CD14-positive monocyte (primary cell): ENCODE measurements at regions not wholly inside any gene's neighbourhood (a gene's known extent, or its start where the extent isn't known, plus 50 kb on each side); places are given as distances from the start of the nearest gene placed in this dataset.

Experiments
- DNase-seq, 3 donors: peaks; one replicate each; pipeline ENCODE4 v3.0.0-alpha.2; 2011 to 2022
- H2AFZ ChIP-seq: 2 replicates; pipeline ENCODE4 v1.6.0; 2012; ENCODE audit warnings: mild to moderate bottlenecking, low read depth, low read length, inconsistent platforms; ENCODE audit not compliant: insufficient read depth, poor library complexity, severe bottlenecking
- H3K27ac ChIP-seq, 2 donors: 1 replicate in 1 of 2; 2 replicates in 1 of 2; pipeline ENCODE4 v1.5.1; 2012 to 2013; ENCODE audit warnings: low read length in 2 of 2, control low read depth in 1 of 2, inconsistent platforms in 1 of 2, low read depth in 1 of 2, mild to moderate bottlenecking in 1 of 2
- H3K27me3 ChIP-seq, 2 donors: one replicate each; pipeline versions ENCODE4 v1.6.0 to v1.6.1; 2011 to 2013; ENCODE audit warnings: low read length in 2 of 2; ENCODE audit not compliant: control insufficient read depth in 2 of 2, insufficient read depth in 2 of 2
- H3K36me3 ChIP-seq, 2 donors: replicated peaks in 1 of 2; 1 replicate in 1 of 2; 2 replicates in 1 of 2; pipeline versions ENCODE4 v1.5.1 to v1.6.1; 2012 to 2013; ENCODE audit warnings: low read length in 2 of 2, control low read depth in 1 of 2, inconsistent platforms in 1 of 2, mild to moderate bottlenecking in 1 of 2; ENCODE audit not compliant: insufficient read depth in 2 of 2, control insufficient read depth in 1 of 2
- H3K4me1 ChIP-seq, 2 donors: 1 replicate in 1 of 2; 2 replicates in 1 of 2; pipeline versions ENCODE4 v1.5.1 to v1.6.1; 2012 to 2013; ENCODE audit warnings: low read length in 2 of 2, control low read depth in 1 of 2, inconsistent platforms in 1 of 2, mild to moderate bottlenecking in 1 of 2, moderate library complexity in 1 of 2; ENCODE audit not compliant: insufficient read depth in 2 of 2, control insufficient read depth in 1 of 2
- H3K4me2 ChIP-seq: replicated peaks from 2 replicates; pipeline ENCODE3; 2012; ENCODE audit warnings: low read length, moderate library complexity, mild to moderate bottlenecking; ENCODE audit not compliant: poor library complexity, severe bottlenecking; ENCODE audit errors: extremely low read depth
- H3K4me3 ChIP-seq, 3 experiments: fragments of 200-600 bp in 1 of 3; sonication (generic) in 1 of 3; replicated peaks in 1 of 3; 1 replicate in 2 of 3; 2 replicates in 1 of 3; pipeline ENCODE4 v1.5.1; 2011 to 2013; ENCODE audit warnings: low read length in 3 of 3, mild to moderate bottlenecking in 3 of 3, control low read depth in 2 of 3, low read depth in 2 of 3, inconsistent platforms in 1 of 3, moderate library complexity in 1 of 3
- H3K79me2 ChIP-seq: 2 replicates; pipeline ENCODE4 v1.6.0; 2012; ENCODE audit warnings: mild to moderate bottlenecking, control low read depth, inconsistent platforms, low read length, moderate library complexity; ENCODE audit not compliant: insufficient read depth
- H3K9ac ChIP-seq: 2 replicates; pipeline ENCODE4 v1.6.0; 2017; ENCODE audit warnings: low read length, mild to moderate bottlenecking; ENCODE audit not compliant: insufficient read depth, poor library complexity, severe bottlenecking
- H3K9me3 ChIP-seq, 2 donors: replicated peaks in 1 of 2; 1 replicate in 1 of 2; 2 replicates in 1 of 2; pipeline versions ENCODE4 v1.5.1 to v1.6.1; 2012 to 2013; ENCODE audit warnings: low read length in 2 of 2, control low read depth in 1 of 2; ENCODE audit not compliant: control insufficient read depth in 1 of 2, insufficient read depth in 1 of 2
- H4K20me1 ChIP-seq: 2 replicates; pipeline ENCODE4 v1.6.0; 2012; ENCODE audit warnings: mild to moderate bottlenecking, low read length, control low read depth, moderate library complexity; ENCODE audit not compliant: insufficient read depth
- H3K27ac Mint-ChIP-seq, 7 donors: one replicate each; pipeline ENCODE4 v1.8.0; 2020; ENCODE audit warnings: mild to moderate bottlenecking in 7 of 7, mixed read lengths in 7 of 7, moderate library complexity in 6 of 7, inconsistent platforms in 2 of 7
- H3K27me3 Mint-ChIP-seq, 3 donors: one replicate each; pipeline ENCODE4 v1.8.0; 2021 to 2022; ENCODE audit warnings: low read depth in 3 of 3, mild to moderate bottlenecking in 3 of 3, mixed read lengths in 3 of 3, moderate library complexity in 3 of 3, inconsistent platforms in 1 of 3
- H3K36me3 Mint-ChIP-seq, 2 donors: one replicate each; pipeline ENCODE4 v1.8.0; 2020; ENCODE audit warnings: mixed read lengths in 2 of 2, inconsistent platforms in 1 of 2, mild to moderate bottlenecking in 1 of 2
- H3K4me1 Mint-ChIP-seq: one replicate; pipeline ENCODE4 v1.8.0; 2020; ENCODE audit warnings: mild to moderate bottlenecking, mixed read lengths
- H3K4me3 Mint-ChIP-seq, 2 donors: one replicate each; pipeline ENCODE4 v1.8.0; 2020; ENCODE audit warnings: mild to moderate bottlenecking in 2 of 2, mixed read lengths in 2 of 2, moderate library complexity in 1 of 2
- H3K9me3 Mint-ChIP-seq, 7 donors: one replicate each; pipeline ENCODE4 v1.8.0; 2020 to 2022; ENCODE audit warnings: mixed read lengths in 7 of 7, mild to moderate bottlenecking in 6 of 7, moderate library complexity in 6 of 7, inconsistent platforms in 2 of 7
- WGBS: methylation state at CpG from one replicate; pipeline ENCODE4 v1.1.5; 2013; ENCODE audit warnings: missing lambda C conversion rate; ENCODE audit not compliant: insufficient coverage; 5-methylcytosine and 5-hydroxymethylcytosine counted together
- intact Hi-C, 2 donors: fragments of 100-400 bp; cut with micrococcal nuclease; formaldehyde crosslinking; loops; one replicate each; pipeline versions ENCODE4 v1.15.0 to v1.15.1; 2023
- TF ChIP-seq, protein P1 (sequence below): fragments of 200-600 bp; IDR thresholded peaks from one replicate; pipeline ENCODE4 v1.8.0; 2022; ENCODE audit warnings: antibody characterized with exemption, mild to moderate bottlenecking

GRCh38 chr17:6330936-6331335, 104.0 kb downstream of the AIPL1 start:
- Mint-ChIP-seq H3K36me3 (no peaks in the 10 kb centered on the region), H3K4me1 (no peaks in the 10 kb centered on the region), H3K9me3 (peaks cover 0 to 2% (median 0%) of the 10 kb centered on the region in 7 donors), H3K4me3 (no peak overlapping the region), H3K27me3 (peaks cover 0 to 17% (median 7%) of the 10 kb centered on the region in 3 donors), H3K27ac (no peak overlapping the region)
- peaks cover 2 to 5% of the 10 kb centered on the region in 2 donors for H3K27me3 ChIP-seq
- no peak overlapping the region for H3K4me3 ChIP-seq
- no peaks in the 10 kb centered on the region for H3K9me3 ChIP-seq
- no peaks in the 10 kb centered on the region for H3K79me2 ChIP-seq
- intact Hi-C loops = no loop called here
- H3K4me1 ChIP-seq = no peaks in the 10 kb centered on the region
- WGBS = no CpG with 5 or more reads among the region's 2 CpGs
- no peaks in the 10 kb centered on the region for H4K20me1 ChIP-seq
- TF ChIP-seq, protein P1, sequence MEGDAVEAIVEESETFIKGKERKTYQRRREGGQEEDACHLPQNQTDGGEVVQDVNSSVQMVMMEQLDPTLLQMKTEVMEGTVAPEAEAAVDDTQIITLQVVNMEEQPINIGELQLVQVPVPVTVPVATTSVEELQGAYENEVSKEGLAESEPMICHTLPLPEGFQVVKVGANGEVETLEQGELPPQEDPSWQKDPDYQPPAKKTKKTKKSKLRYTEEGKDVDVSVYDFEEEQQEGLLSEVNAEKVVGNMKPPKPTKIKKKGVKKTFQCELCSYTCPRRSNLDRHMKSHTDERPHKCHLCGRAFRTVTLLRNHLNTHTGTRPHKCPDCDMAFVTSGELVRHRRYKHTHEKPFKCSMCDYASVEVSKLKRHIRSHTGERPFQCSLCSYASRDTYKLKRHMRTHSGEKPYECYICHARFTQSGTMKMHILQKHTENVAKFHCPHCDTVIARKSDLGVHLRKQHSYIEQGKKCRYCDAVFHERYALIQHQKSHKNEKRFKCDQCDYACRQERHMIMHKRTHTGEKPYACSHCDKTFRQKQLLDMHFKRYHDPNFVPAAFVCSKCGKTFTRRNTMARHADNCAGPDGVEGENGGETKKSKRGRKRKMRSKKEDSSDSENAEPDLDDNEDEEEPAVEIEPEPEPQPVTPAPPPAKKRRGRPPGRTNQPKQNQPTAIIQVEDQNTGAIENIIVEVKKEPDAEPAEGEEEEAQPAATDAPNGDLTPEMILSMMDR = no peak
- H3K4me2 ChIP-seq = no peak overlapping the region
- no peak for DNase-seq
- H2AFZ ChIP-seq = no peak overlapping the region
- H3K36me3 ChIP-seq = no peaks in the 10 kb centered on the region
- H3K9ac ChIP-seq = no peak overlapping the region
- H3K27ac ChIP-seq = no peak overlapping the region

DNA sequence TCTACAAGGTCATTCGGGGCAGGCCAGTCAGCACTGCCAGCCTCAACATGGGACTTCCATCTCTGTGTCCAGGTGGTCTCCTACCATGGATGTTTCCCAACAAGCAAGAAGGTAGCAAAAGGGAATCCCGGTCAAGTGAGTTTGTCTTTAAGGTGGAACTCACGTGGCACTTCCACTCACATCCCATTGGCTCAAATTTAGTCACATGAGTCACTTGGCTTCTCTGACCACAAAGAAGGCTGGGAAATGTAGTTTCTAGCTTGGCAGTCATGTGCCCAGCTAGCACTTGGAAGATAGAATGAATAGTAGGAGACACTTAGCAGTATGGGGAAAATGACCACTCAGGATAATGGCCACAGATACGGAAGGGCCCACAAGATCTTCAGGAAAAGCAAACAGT, 106.6 kb downstream of the AIPL1 start:
- H2AFZ ChIP-seq = no peak overlapping the region
- H3K4me3 ChIP-seq = no peak overlapping the region
- intact Hi-C loops = no loop called here
- no peaks in the 10 kb centered on the region for H3K4me1 ChIP-seq
- WGBS = 100% methylated on average over 2 of the region's 4 CpGs
- H3K4me2 ChIP-seq = no peak overlapping the region
- Mint-ChIP-seq H3K9me3 (peaks cover 0 to 2% (median 0%) of the 10 kb centered on the region in 7 donors), H3K27me3 (peaks cover 0 to 17% (median 6%) of the 10 kb centered on the region in 3 donors), H3K4me3 (no peak overlapping the region), H3K36me3 (no peaks in the 10 kb centered on the region), H3K27ac (no peak overlapping the region), H3K4me1 (no peaks in the 10 kb centered on the region)
- no peaks in the 10 kb centered on the region for H3K79me2 ChIP-seq
- H4K20me1 ChIP-seq = no peaks in the 10 kb centered on the region
- TF ChIP-seq, protein P1 = no peak
- H3K27ac ChIP-seq = no peak overlapping the region
- no peak overlapping the region for H3K9ac ChIP-seq
- no peaks in the 10 kb centered on the region for H3K36me3 ChIP-seq
- no peak for DNase-seq
- H3K27me3 ChIP-seq = peaks cover 2 to 5% of the 10 kb centered on the region in 2 donors
- no peaks in the 10 kb centered on the region for H3K9me3 ChIP-seq
